Heart left ventricle (tissue), 13 donors: ENCODE measurements at regions not wholly inside any gene's neighbourhood (a gene's known extent, or its start where the extent isn't known, plus 50 kb on each side); places are given as distances from the start of the nearest gene placed in this dataset.
"Not testable (repeated sequence)": the region's sequence is repeated elsewhere in the genome, so short reads cannot be mapped to it uniquely, and the experiment has no call there.

Source experiments
- CTCF ChIP-seq, 12 donors: fragments of 200-600 bp; sonication (generic) in 4 of 12; IDR thresholded peaks; one replicate each; pipeline versions ENCODE4 v1.5.0 to v1.8.0; 2018 to 2022; ENCODE audit warnings: antibody characterized with exemption in 12 of 12, mild to moderate bottlenecking in 5 of 12
- POLR2A ChIP-seq, 2 donors: fragments of 450-650 bp; IDR thresholded peaks; one replicate each; pipeline ENCODE4 v1.6.1; 2017; ENCODE audit warnings: antibody characterized with exemption in 2 of 2, mild to moderate bottlenecking in 2 of 2, moderate library complexity in 2 of 2
- donor health status: ischemic (EF 13 %, LVEDD 7.1; RV severe dilation, severe dysfunction).
- donor health status: DM: no; HTN: yes; CAD: no.
- donor health status: DM: no; HTN: no; CAD: no.
- donor health status: ischemic (EF 25% LVEDD 6.9; RV normal size, moderate dysfunction).
- donor health status: ischemic (EF 25% LVEDD 5.7; RV mildly dilated, moderate dysfunction).
- donor health status: ischemic (EF 35%, LVEDD 5.7; RV mildly dilated, moderate dysfunction).
- donor health status: nonischemic (EF 11% LVEDD 7.7; RV severe dilation, severe dysfunction).
- donor health status: DM: yes; HTN: yes; CAD: no.
- donor health status: PGD.
- donor health status: ischemic (EF 29% LVEDD 5.4; RV normal size, mild dysfunction).
- donor health status: nonischemic (EF 23%, LVEDD 6.1; RV moderate dilation, normal function).

GRCh38 chr16:29159603-29160002 lies 174.8 kb downstream of the LAT start:
- TF ChIP-seq POLR2A, CTCF (IDR thresholded peaks at IDR 0.05): not testable (repeated sequence)
